Hematopoietic multipotent progenitor cell treated with erythropoietin and hydrocortisone succinate and interleukin-3 and kit ligand, for 15 days (in vitro differentiated cells): ENCODE measurements at regions not wholly inside any gene's neighbourhood (a gene's known extent, or its start where the extent isn't known, plus 50 kb on each side); places are given as distances from the start of the nearest gene placed in this dataset.

Experiments used
- DNase-seq: peaks from one replicate; pipeline ENCODE4 v3.0.0-alpha.2; 2015; ENCODE audit warnings: low spot score

DNA sequence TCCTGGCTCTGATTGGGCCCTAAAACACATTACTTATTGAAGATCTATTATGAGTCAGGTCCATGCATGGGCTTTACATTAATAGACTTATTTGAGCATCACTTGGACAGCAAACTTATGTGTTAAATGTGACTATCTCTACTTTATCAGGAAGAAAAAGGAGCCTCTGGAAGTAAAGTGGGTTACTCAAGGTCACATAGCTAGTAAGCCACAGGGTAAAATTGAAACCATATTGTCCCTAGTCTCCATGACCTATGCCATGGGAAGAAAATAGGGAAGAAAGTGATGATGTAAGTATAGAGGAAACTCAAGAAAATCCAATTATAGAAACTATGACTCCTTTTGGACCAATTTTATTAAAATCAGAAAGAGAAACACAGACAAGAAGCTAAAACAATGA, 555.3 kb downstream of the NUF2 start:
- no peak for DNase-seq

- no peak for DNase-seq
Measured at GRCh38 chr1:163885510-163885909, 563.8 kb downstream of the NUF2 start.

- DNase-seq, result no peak
Measured at GRCh38 chr1:163896001-163896400, 574.2 kb downstream of the NUF2 start.

DNA sequence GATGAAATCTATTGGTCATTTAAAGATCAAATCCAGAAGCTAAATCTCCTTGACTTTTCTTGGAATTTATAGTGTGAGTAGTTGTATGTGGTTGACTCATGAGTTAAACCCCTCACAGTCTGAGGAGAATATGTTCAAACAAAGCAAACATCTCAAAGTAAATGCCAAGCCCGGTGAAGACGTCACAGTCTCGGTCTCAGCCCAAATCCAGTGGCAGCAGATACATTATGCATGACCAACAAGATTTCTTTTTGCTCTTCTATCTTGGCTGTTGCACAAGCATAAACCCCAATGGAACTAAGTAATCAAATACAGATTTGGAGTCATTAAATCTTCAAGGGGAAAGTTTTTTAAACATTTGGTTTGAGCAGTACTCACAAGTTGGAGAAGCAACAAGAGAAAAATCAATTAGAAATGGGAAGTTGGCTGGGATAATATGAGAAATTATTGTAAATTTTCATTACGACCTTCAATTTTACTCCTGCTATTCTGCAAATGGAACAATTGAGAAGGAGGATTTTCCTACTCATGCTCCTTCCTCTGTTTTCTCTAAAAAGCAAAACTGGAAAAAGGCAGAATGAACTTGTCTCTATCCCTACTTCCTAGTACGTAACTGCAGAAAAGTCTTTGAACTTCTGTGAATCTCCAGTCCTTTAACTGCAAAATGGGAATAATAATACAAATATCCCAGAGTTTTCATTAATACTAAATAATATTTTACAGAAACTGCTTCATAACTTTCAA, 575.8 kb downstream of the NUF2 start:
- no peak for DNase-seq

GRCh38 chr1:163906283-163906682, 584.5 kb downstream of the NUF2 start:
- DNase-seq, result no peak

GRCh38 chr1:163912170-163912884, 590.6 kb downstream of the NUF2 start:
- DNase-seq, result no peak

- no peak for DNase-seq
Measured at GRCh38 chr1:163914785-163915413, 593.1 kb downstream of the NUF2 start.

DNA sequence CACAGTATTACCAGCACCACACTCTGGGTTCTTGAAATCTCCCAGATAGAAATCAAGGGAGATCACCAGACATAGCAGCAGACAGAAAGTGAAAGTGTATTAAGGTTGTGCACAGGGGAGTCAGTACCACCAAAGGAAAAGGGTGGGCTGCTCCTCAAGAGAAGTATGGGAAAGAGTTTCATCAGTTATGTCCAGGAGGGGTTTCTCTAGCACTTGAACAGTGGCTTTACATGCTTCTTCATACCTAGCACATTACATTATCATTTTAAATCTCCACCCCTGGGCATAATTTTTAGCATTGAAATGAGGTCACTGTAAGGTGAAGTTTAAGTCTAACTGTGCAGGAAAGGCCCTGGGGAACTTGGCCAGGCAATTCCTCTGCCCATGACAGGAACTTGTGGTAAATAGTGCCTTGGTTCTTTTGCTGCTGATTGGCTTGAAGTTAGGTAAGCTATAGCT, 601.0 kb downstream of the NUF2 start:
- DNase-seq, result no peak

DNA sequence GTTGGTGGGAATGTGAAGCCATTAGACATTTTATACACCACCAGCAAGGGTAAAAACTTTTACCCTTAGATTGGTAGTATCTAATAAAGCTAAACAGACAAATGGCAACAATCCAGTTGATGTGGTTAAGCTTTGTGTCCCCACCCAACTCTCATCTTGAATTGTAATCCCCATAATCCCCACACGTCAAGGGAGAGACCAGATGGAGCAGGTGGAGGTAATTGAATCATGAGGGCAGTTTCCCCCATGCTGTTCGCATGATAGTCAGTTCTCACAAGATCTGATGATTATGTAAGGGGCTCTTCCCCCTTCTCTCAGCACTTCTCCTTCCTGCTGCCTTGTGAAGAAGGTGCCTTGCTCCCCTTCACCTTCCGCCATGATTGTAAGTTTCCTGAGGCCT, 602.3 kb downstream of the NUF2 start:
- DNase-seq, result no peak

GRCh38 chr1:163927493-163927892, 605.7 kb downstream of the NUF2 start:
- DNase-seq, result no peak

GRCh38 chr1:163928069-163928468, 606.3 kb downstream of the NUF2 start:
- DNase-seq, result no peak

DNA sequence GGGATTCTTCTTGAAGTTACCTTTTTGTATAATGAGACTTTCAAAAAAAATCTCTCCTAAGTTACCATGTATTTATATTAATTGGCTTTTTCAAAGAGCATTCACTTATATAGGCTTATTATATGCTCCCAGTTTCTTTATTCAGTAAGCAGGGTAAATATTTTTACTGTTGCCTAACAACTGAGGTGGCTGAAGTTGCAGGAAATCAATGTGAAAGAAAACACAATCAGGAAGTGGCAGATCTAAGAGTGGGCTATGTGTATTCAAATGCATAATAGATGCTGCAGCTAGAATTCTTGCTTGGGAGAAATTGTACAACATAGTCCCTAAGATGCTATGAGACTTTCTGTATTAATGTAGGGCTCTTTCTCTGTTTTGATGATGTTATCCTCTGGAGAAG, 606.9 kb downstream of the NUF2 start:
- DNase-seq, result no peak

DNA sequence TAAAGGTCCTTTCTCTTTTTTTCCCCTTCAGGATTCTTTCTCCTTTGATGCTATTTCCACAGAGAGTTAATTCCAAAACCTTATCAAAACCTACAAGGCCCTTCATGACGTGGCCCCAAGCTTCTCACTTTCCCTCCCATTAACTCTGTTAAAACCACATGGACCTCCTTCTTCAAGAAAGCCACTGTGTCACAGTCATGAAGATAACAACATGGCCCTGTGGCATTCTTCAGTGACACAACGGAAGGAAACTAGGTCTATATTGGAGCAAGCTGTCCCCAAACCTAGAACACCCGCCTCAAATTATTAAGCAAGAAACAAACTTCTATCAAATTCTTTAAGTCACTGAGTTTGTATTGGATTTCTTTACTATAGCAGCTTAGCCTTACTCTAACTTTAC, 611.1 kb downstream of the NUF2 start:
- no peak for DNase-seq

DNA sequence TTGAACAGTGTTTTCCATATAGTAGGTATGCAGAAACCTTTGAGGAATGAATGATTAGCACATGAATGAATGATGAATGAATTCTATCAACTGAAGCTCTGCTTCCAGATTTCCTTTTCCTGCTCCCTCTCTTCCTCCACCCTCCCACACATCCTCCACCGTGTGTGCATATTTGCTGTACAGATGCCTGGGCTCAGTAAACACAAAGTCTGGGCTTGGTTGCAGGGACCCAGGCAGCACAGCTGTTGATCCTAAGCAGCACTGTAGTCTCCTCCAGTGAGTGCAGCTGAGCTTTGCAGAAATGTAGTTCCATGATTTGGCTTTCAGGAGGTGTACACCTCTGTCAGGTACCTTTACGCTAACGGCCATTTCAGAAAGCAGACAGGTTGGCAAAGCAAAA, 611.7 kb downstream of the NUF2 start:
- no peak for DNase-seq

- DNase-seq, result no peak
Measured at GRCh38 chr1:163935738-163936374, 614.1 kb downstream of the NUF2 start.

DNA sequence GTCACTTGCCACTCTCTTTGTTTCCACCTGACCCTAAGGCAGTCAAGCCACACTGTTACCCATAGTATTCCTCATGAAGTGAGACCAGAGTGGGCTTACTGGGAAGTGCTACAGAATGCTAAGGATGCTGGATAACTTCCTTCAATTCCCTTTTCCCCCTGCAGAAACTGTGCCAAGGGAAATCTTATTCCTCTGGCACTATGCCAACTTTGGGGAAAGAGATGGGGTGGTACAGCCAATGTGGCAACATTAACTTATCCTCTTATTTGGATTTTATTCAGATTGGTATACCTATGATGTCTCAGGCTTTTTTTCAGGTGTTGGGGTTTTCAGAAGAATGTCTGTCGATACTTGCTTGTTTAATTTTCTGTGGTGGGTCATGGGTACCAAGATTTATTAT, 599.4 kb upstream of the PBX1 start:
- DNase-seq, result no peak

- no peak for DNase-seq
Measured at GRCh38 chr1:163970151-163970550, 588.8 kb upstream of the PBX1 start.

GRCh38 chr1:163970699-163971098, 588.3 kb upstream of the PBX1 start:
- no peak for DNase-seq

- no peak for DNase-seq
Measured at GRCh38 chr1:163973586-163973985, 585.4 kb upstream of the PBX1 start.

- DNase-seq, result no peak
Measured at GRCh38 chr1:163974120-163974519, 584.9 kb upstream of the PBX1 start.

GRCh38 chr1:163980394-163980793, 578.6 kb upstream of the PBX1 start:
- DNase-seq, result no peak

GRCh38 chr1:163981500-163982030, 577.4 kb upstream of the PBX1 start:
- DNase-seq, result no peak
